Neural progenitor cell (in vitro differentiated cells): ENCODE measurements at regions not wholly inside any gene's neighbourhood (a gene's known extent, or its start where the extent isn't known, plus 50 kb on each side); places are given as distances from the start of the nearest gene placed in this dataset.

ENCODE experiments used
- DNase-seq: peaks from one replicate; pipeline ENCODE4 v3.0.0-alpha.2; 2016; ENCODE audit warnings: low spot score
- H2AFZ ChIP-seq: fragments of 200-600 bp; sonication (generic); replicated peaks from 2 replicates; pipeline ENCODE4 v1.6.1; 2016; ENCODE audit warnings: antibody characterized with exemption
- H3F3A ChIP-seq: fragments of 200-600 bp; sonication (generic); 2 replicates; pipeline ENCODE4 v1.6.1; 2016; ENCODE audit warnings: antibody characterized with exemption, low read depth
- H3K27ac ChIP-seq: fragments of 200-600 bp; sonication (generic); 2 replicates; pipeline ENCODE4 v1.5.1; 2016; ENCODE audit warnings: mild to moderate bottlenecking
- H3K27me3 ChIP-seq: fragments of 200-600 bp; sonication (generic); 2 replicates; pipeline ENCODE4 v1.6.1; 2016; ENCODE audit warnings: mild to moderate bottlenecking, moderate library complexity
- H3K36me3 ChIP-seq: fragments of 200-600 bp; sonication (generic); 2 replicates; pipeline ENCODE4 v1.5.1; 2016
- H3K4me1 ChIP-seq: fragments of 200-600 bp; sonication (generic); 2 replicates; pipeline ENCODE4 v1.6.1; 2016; ENCODE audit warnings: mixed run types
- H3K4me2 ChIP-seq: fragments of 200-600 bp; sonication (generic); 2 replicates; pipeline ENCODE4 v1.6.1; 2016
- H3K4me3 ChIP-seq: fragments of 200-600 bp; sonication (generic); 2 replicates; pipeline ENCODE4 v1.5.1; 2016
- H3K79me2 ChIP-seq: fragments of 200-600 bp; sonication (generic); 2 replicates; pipeline ENCODE4 v1.6.1; 2016; ENCODE audit warnings: low read depth
- H3K9ac ChIP-seq: fragments of 200-600 bp; sonication (generic); 2 replicates; pipeline ENCODE4 v1.6.1; 2016
- H3K9me3 ChIP-seq: fragments of 200-600 bp; sonication (generic); 2 replicates; pipeline ENCODE4 v1.5.1; 2016; ENCODE audit warnings: low read depth
- H4K20me1 ChIP-seq: fragments of 200-600 bp; sonication (generic); 2 replicates; pipeline ENCODE4 v1.6.1; 2016; ENCODE audit warnings: low read depth
- H3K27ac Mint-ChIP-seq: 3 replicates; pipeline ENCODE4 v1.8.0; 2021; ENCODE audit warnings: mixed read lengths
- H3K27me3 Mint-ChIP-seq: 2 replicates; pipeline ENCODE4 v1.8.0; 2022; ENCODE audit warnings: low read depth, mild to moderate bottlenecking, inconsistent platforms, moderate library complexity, mixed read lengths; ENCODE audit not compliant: insufficient read depth
- H3K36me3 Mint-ChIP-seq: 3 replicates; pipeline ENCODE4 v1.8.0; 2021; ENCODE audit warnings: mixed read lengths
- H3K4me1 Mint-ChIP-seq: 3 replicates; pipeline ENCODE4 v1.8.0; 2021; ENCODE audit warnings: mixed read lengths
- H3K4me3 Mint-ChIP-seq: 3 replicates; pipeline ENCODE4 v1.8.0; 2021; ENCODE audit warnings: mild to moderate bottlenecking, moderate library complexity, mixed read lengths
- H3K9me3 Mint-ChIP-seq: 3 replicates; pipeline ENCODE4 v1.8.0; 2020; ENCODE audit warnings: mixed read lengths
- CTCF ChIP-seq: fragments of 200-600 bp; sonication (generic); IDR thresholded peaks from 2 replicates; pipeline ENCODE4 v1.5.1; 2017; ENCODE audit warnings: antibody characterized with exemption, mild to moderate bottlenecking
- EZH2 ChIP-seq: fragments of 200-600 bp; sonication (generic); IDR thresholded peaks from 2 replicates; pipeline ENCODE4 v1.6.1; 2017; ENCODE audit warnings: antibody characterized with exemption, mild to moderate bottlenecking, moderate library complexity
- EZH2phosphoT487 ChIP-seq: fragments of 200-600 bp; sonication (generic); IDR thresholded peaks from 2 replicates; pipeline ENCODE4 v1.6.1; 2017; ENCODE audit warnings: antibody characterized with exemption

GRCh38 chr10:62917475-62918238 lies 101.5 kb upstream of the EGR2 start:
- Mint-ChIP-seq H3K4me3 (no peak overlapping the region), H3K27ac (no peak overlapping the region), H3K9me3 (no peaks in the 10 kb centered on the region), H3K4me1 (no peaks in the 10 kb centered on the region), H3K36me3 (no peaks in the 10 kb centered on the region), H3K27me3 (no peaks in the 10 kb centered on the region)
- Histone ChIP-seq H2AFZ (no peak overlapping the region), H3K27me3 (no peaks in the 10 kb centered on the region), H3K36me3 (no peaks in the 10 kb centered on the region), H3K4me2 (no peak overlapping the region), H4K20me1 (no peaks in the 10 kb centered on the region), H3K4me3 (no peak overlapping the region), H3F3A (no peaks in the 10 kb centered on the region), H3K79me2 (no peaks in the 10 kb centered on the region), H3K9me3 (no peaks in the 10 kb centered on the region), H3K9ac (no peak overlapping the region), H3K4me1 (peaks cover under 1% of the 10 kb centered on the region), H3K27ac (no peak overlapping the region)
- no peak for DNase-seq
- TF ChIP-seq EZH2 (no peak), EZH2phosphoT487 (no peak)

DNA sequence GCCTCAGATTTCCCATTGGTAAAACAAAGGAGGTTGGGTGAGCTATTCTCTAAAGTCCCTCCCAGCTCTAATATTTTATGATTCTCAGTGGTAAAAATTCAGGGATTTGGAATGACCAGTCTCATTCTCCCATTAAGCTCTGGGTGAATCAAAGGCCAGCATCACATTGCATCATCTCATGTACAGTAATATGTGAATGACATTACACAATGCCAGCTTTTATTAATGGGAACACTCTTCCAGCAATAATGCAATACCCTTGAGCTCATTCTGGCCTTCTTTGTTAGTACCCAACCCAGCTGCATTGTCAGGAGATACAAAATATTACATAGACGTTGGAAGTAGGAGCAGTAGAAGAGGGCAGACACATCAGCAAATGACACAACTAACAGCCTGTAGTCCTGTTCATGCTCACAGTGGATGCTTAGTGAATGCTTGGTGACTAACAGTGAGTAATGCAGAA lies 100.0 kb upstream of the EGR2 start:
- H3K27ac ChIP-seq, result no peak overlapping the region
- H3K27me3 ChIP-seq, result no peaks in the 10 kb centered on the region
- Mint-ChIP-seq H3K9me3 (no peaks in the 10 kb centered on the region), H3K27me3 (no peaks in the 10 kb centered on the region), H3K4me1 (peaks cover 6% of the 10 kb centered on the region), H3K36me3 (no peaks in the 10 kb centered on the region), H3K4me3 (no peak overlapping the region), H3K27ac (no peak overlapping the region)
- H3K4me1 ChIP-seq, result peaks cover 15% of the 10 kb centered on the region
- no peaks in the 10 kb centered on the region for H3K79me2 ChIP-seq
- peaks cover 12% of the 10 kb centered on the region for H3F3A ChIP-seq
- no peak overlapping the region for H3K4me2 ChIP-seq
- H4K20me1 ChIP-seq, result no peaks in the 10 kb centered on the region
- TF ChIP-seq EZH2 (no peak), EZH2phosphoT487 (no peak), CTCF (no peak)
- no peak overlapping the region for H3K4me3 ChIP-seq
- no peak overlapping the region for H2AFZ ChIP-seq
- no peak for DNase-seq
- no peaks in the 10 kb centered on the region for H3K9me3 ChIP-seq
- no peak overlapping the region for H3K9ac ChIP-seq
- H3K36me3 ChIP-seq, result no peaks in the 10 kb centered on the region

DNA sequence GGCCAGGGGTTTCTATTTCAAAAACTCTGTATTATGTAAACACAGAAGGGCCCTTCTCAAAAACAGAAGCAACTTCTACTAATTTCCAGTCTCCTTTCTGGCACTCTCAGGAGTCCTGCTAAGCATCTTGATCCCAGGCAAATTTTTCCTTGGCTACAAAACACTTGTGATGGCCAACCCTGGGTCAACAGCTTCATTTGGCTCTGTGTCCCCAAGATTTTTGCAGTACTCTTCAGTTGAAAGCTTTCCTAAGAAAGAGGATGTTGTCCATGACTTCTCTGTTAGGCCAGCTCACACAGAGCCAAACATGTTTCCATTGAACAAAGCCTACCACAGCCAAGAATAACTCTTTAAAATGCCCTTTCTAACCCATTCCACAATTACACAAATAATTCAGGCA lies 99.0 kb upstream of the EGR2 start:
- H3K36me3 Mint-ChIP-seq, result no peaks in the 10 kb centered on the region
- TF ChIP-seq EZH2phosphoT487, result no peak
- no peak for TF ChIP-seq CTCF
- TF ChIP-seq EZH2, result no peak
- no peak overlapping the region for H3K4me3 Mint-ChIP-seq

GRCh38 chr10:62912086-62912485 lies 95.9 kb upstream of the EGR2 start:
- H3K9me3 Mint-ChIP-seq, result no peaks in the 10 kb centered on the region
- peaks cover 6% of the 10 kb centered on the region for H3K4me1 Mint-ChIP-seq
- no peaks in the 10 kb centered on the region for H3K27me3 Mint-ChIP-seq
- Histone ChIP-seq H2AFZ (peak overlapping the region; percentile 98), H3K79me2 (no peaks in the 10 kb centered on the region), H3F3A (peaks cover 16% of the 10 kb centered on the region), H3K9me3 (no peaks in the 10 kb centered on the region), H4K20me1 (no peaks in the 10 kb centered on the region), H3K4me3 (no peak overlapping the region), H3K9ac (no peak overlapping the region), H3K27me3 (no peaks in the 10 kb centered on the region), H3K36me3 (no peaks in the 10 kb centered on the region), H3K4me2 (peak overlapping the region; percentile 67), H3K27ac (peak overlapping the region; percentile 92), H3K4me1 (peaks cover 19% of the 10 kb centered on the region)
- TF ChIP-seq CTCF, result no peak
- no peak for TF ChIP-seq EZH2phosphoT487
- no peak for TF ChIP-seq EZH2
- no peak overlapping the region for H3K27ac Mint-ChIP-seq
- no peaks in the 10 kb centered on the region for H3K36me3 Mint-ChIP-seq
- H3K4me3 Mint-ChIP-seq, result no peak overlapping the region
- no peak for DNase-seq

More for the DNA sequence above, 99.0 kb upstream of the EGR2 start:
- Histone ChIP-seq H4K20me1 (no peaks in the 10 kb centered on the region), H3K4me1 (peaks cover 19% of the 10 kb centered on the region), H3F3A (peaks cover 16% of the 10 kb centered on the region), H3K4me2 (no peak overlapping the region), H3K27me3 (no peaks in the 10 kb centered on the region), H3K36me3 (no peaks in the 10 kb centered on the region), H2AFZ (no peak overlapping the region), H3K9me3 (no peaks in the 10 kb centered on the region), H3K9ac (no peak overlapping the region), H3K27ac (no peak overlapping the region), H3K4me3 (no peak overlapping the region), H3K79me2 (no peaks in the 10 kb centered on the region)
- DNase-seq, result no peak
- Mint-ChIP-seq H3K9me3 (no peaks in the 10 kb centered on the region), H3K27me3 (no peaks in the 10 kb centered on the region), H3K27ac (no peak overlapping the region), H3K4me1 (peaks cover 6% of the 10 kb centered on the region)
